SK-N-SH (cell line): ENCODE measurements at regions not wholly inside any gene's neighbourhood (a gene's known extent, or its start where the extent isn't known, plus 50 kb on each side); places are given as distances from the start of the nearest gene placed in this dataset.

Experiments
- CHD2 ChIP-seq: fragments of 150-350 bp; IDR thresholded peaks from 2 replicates; pipeline ENCODE4 v1.6.1; 2018; ENCODE audit warnings: low read length; ENCODE audit not compliant: partially characterized antibody
- EP300 ChIP-seq, 2 experiments: IDR thresholded peaks; 2 replicates each; pipeline versions ENCODE4 v1.4.0 to v1.6.1; 2012; ENCODE audit warnings: borderline replicate concordance in 1 of 2, low read depth in 1 of 2, low read length in 1 of 2
- FOSL2 ChIP-seq: IDR thresholded peaks from 2 replicates; pipeline ENCODE4 v1.4.0; 2012; ENCODE audit warnings: low read depth, mild to moderate bottlenecking, moderate library complexity, borderline replicate concordance
- NRF1 ChIP-seq: IDR thresholded peaks from 2 replicates; pipeline ENCODE4 v1.6.1; 2012; ENCODE audit warnings: low read depth, mild to moderate bottlenecking, low read length
- POLR2AphosphoS5 ChIP-seq: IDR thresholded peaks from 2 replicates; pipeline ENCODE4 v1.6.1; 2012; ENCODE audit warnings: low read depth, low read length
- RFX5 ChIP-seq: IDR thresholded peaks from 2 replicates; pipeline ENCODE4 v1.6.1; 2012; ENCODE audit warnings: mild to moderate bottlenecking, improper control_type of control experiment, low read length
- SIN3A ChIP-seq: IDR thresholded peaks from 2 replicates; pipeline ENCODE4 v1.6.1; 2012; ENCODE audit warnings: low read depth, mild to moderate bottlenecking, low read length, moderate library complexity, borderline replicate concordance
- SMC3 ChIP-seq: IDR thresholded peaks from 2 replicates; pipeline ENCODE4 v1.6.1; 2012; ENCODE audit warnings: low read depth, low read length, improper control_type of control experiment
- TAF1 ChIP-seq: IDR thresholded peaks from 2 replicates; pipeline ENCODE4 v1.6.1; 2012; ENCODE audit warnings: low read depth, mild to moderate bottlenecking, low read length, moderate library complexity, borderline replicate concordance
- TF ChIP-seq, protein P1 (sequence below): fragments of 200-600 bp; sonication (generic); IDR thresholded peaks from 2 replicates; pipeline ENCODE4 v1.6.1; 2017; ENCODE audit warnings: antibody characterized with exemption, mild to moderate bottlenecking, moderate library complexity
- TF ChIP-seq, protein P2 (sequence below): fragments of 150-350 bp; IDR thresholded peaks from 2 replicates; pipeline ENCODE4 v1.6.1; 2017; ENCODE audit warnings: antibody characterized with exemption, low read length, low read depth, borderline replicate concordance
- TF ChIP-seq, protein P3 (sequence below): IDR thresholded peaks from 2 replicates; pipeline ENCODE4 v1.4.0; 2012; ENCODE audit warnings: low read depth

DNA sequence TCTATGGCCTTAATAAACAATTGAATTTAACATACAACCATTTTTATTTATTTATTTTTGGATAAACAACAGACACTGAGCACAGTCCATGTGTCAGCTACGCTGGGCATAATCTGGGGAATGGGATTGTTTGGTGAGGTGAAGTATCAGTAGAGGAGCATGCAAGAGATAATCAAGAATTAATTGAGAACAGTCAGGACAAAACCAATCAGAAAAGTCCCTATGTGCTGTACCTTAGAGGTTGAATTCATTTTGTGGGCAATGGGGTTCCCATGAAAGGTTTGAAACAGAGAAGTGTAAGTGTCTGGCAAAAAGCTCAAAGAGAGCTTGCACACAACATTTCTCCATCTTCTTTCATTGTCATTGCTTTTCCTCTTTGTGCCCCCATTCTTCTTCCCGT lies 198.2 kb downstream of the RNF144A start:
- TF ChIP-seq EP300 (IDR thresholded peaks at IDR 0.05; ENCODE audit: borderline replicate concordance in 1 of 2, low read depth in 1 of 2, low read length in 1 of 2) (no peak), FOSL2 (no peak), SMC3 (no peak), NRF1 (no peak), TAF1 (no peak), SIN3A (no peak), POLR2AphosphoS5 (no peak), RFX5 (no peak), CHD2 (no peak)
- TF ChIP-seq, protein P1, sequence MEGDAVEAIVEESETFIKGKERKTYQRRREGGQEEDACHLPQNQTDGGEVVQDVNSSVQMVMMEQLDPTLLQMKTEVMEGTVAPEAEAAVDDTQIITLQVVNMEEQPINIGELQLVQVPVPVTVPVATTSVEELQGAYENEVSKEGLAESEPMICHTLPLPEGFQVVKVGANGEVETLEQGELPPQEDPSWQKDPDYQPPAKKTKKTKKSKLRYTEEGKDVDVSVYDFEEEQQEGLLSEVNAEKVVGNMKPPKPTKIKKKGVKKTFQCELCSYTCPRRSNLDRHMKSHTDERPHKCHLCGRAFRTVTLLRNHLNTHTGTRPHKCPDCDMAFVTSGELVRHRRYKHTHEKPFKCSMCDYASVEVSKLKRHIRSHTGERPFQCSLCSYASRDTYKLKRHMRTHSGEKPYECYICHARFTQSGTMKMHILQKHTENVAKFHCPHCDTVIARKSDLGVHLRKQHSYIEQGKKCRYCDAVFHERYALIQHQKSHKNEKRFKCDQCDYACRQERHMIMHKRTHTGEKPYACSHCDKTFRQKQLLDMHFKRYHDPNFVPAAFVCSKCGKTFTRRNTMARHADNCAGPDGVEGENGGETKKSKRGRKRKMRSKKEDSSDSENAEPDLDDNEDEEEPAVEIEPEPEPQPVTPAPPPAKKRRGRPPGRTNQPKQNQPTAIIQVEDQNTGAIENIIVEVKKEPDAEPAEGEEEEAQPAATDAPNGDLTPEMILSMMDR: no peak
- TF ChIP-seq, protein P2, sequence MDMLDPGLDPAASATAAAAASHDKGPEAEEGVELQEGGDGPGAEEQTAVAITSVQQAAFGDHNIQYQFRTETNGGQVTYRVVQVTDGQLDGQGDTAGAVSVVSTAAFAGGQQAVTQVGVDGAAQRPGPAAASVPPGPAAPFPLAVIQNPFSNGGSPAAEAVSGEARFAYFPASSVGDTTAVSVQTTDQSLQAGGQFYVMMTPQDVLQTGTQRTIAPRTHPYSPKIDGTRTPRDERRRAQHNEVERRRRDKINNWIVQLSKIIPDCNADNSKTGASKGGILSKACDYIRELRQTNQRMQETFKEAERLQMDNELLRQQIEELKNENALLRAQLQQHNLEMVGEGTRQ: no peak
- TF ChIP-seq, protein P3, sequence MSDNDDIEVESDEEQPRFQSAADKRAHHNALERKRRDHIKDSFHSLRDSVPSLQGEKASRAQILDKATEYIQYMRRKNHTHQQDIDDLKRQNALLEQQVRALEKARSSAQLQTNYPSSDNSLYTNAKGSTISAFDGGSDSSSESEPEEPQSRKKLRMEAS: no peak
